AG09319 (cell line): ENCODE measurements at regions not wholly inside any gene's neighbourhood (a gene's known extent, or its start where the extent isn't known, plus 50 kb on each side); places are given as distances from the start of the nearest gene placed in this dataset.

Experiments
- DNase-seq: peaks from one replicate; pipeline ENCODE4 v3.0.0-alpha.2; 2010; ENCODE audit warnings: low read depth; ENCODE audit errors: extremely low read depth
- CTCF ChIP-seq: IDR thresholded peaks from 2 replicates; pipeline ENCODE4 v1.5.1; 2011; ENCODE audit warnings: low read depth, mild to moderate bottlenecking, inconsistent platforms, low read length, moderate library complexity

- no peak for TF ChIP-seq CTCF
- DNase-seq = no peak
Measured at GRCh38 chr2:138445227-138445626, 56.3 kb upstream of the SPOPL start.

GRCh38 chr2:138446043-138446442, 55.5 kb upstream of the SPOPL start:
- TF ChIP-seq CTCF = no peak
- DNase-seq = no peak

GRCh38 chr2:138447889-138448570, 53.5 kb upstream of the SPOPL start:
- DNase-seq = no peak
- TF ChIP-seq CTCF = no peak
